Common myeloid progenitor, CD34-positive (primary cell): ENCODE measurements at regions not wholly inside any gene's neighbourhood (a gene's known extent, or its start where the extent isn't known, plus 50 kb on each side); places are given as distances from the start of the nearest gene placed in this dataset.
A peak's percentile ranks its signal among the peaks of the same experiment; 100 is the strongest.

Experiments used
- CTCF ChIA-PET: fragments of 350-600 bp; sonication (Branson Sonifier 250); formaldehyde crosslinking; loops from one replicate; lab custom pipeline; 2021; ENCODE audit warnings: antibody characterized with exemption; lab: Charles Lee
- POLR2A ChIA-PET: fragments of 350-600 bp; sonication (Branson Sonifier 250); formaldehyde crosslinking; loops from one replicate; lab custom pipeline; 2021; ENCODE audit warnings: antibody characterized with exemption; lab: Charles Lee
- DNase-seq, 3 donors: peaks; one replicate each; pipeline versions ENCODE4 v3.0.0 to v3.0.0-alpha.2; 2013
- H3K27ac ChIP-seq, 2 experiments: 1 replicate in 1 of 2; 2 replicates in 1 of 2; pipeline ENCODE4 v1.7.0; 2013; ENCODE audit warnings: inconsistent platforms in 2 of 2, low read length in 2 of 2, mild to moderate bottlenecking in 2 of 2, low read depth in 1 of 2, moderate library complexity in 1 of 2; ENCODE audit not compliant: severe bottlenecking in 2 of 2, insufficient read depth in 1 of 2, poor library complexity in 1 of 2
- H3K27me3 ChIP-seq, 5 experiments: replicated peaks in 2 of 5; 1 replicate in 3 of 5; 2 replicates in 2 of 5; pipeline versions ENCODE4 v1.6.1 to v1.7.0; 2013; ENCODE audit warnings: low read length in 4 of 5, mild to moderate bottlenecking in 2 of 5, moderate library complexity in 2 of 5, inconsistent platforms in 1 of 5; ENCODE audit not compliant: insufficient read depth in 5 of 5, control insufficient read depth in 4 of 5
- H3K36me3 ChIP-seq, 4 experiments: 1 replicate in 2 of 4; 2 replicates in 2 of 4; pipeline versions ENCODE4 v1.6.1 to v1.7.0; 2013; ENCODE audit warnings: low read length in 3 of 4, control low read depth in 1 of 4, mild to moderate bottlenecking in 1 of 4; ENCODE audit not compliant: control insufficient read depth in 4 of 4, insufficient read depth in 4 of 4
- H3K4me1 ChIP-seq, 4 experiments: 1 replicate in 3 of 4; 2 replicates in 1 of 4; pipeline versions ENCODE4 v1.6.1 to v1.7.1; 2013; ENCODE audit warnings: low read length in 3 of 4, mild to moderate bottlenecking in 3 of 4, control low read depth in 1 of 4, inconsistent platforms in 1 of 4, moderate library complexity in 1 of 4; ENCODE audit not compliant: control insufficient read depth in 4 of 4, insufficient read depth in 4 of 4; ENCODE audit errors: control extremely low read depth in 1 of 4
- H3K4me3 ChIP-seq, 7 experiments: 1 replicate in 4 of 7; 2 replicates in 3 of 7; pipeline versions ENCODE4 v1.5.1 to v1.7.0; 2013; ENCODE audit warnings: mild to moderate bottlenecking in 7 of 7, low read length in 6 of 7, moderate library complexity in 6 of 7, inconsistent platforms in 2 of 7, low read depth in 2 of 7, control low read depth in 1 of 7; ENCODE audit not compliant: insufficient read depth in 4 of 7, control insufficient read depth in 1 of 7; ENCODE audit errors: extremely low read depth in 1 of 7
- H3K9me3 ChIP-seq, 5 experiments: 1 replicate in 4 of 5; 2 replicates in 1 of 5; pipeline versions ENCODE4 v1.6.1 to v1.7.1; 2013; ENCODE audit warnings: low read length in 4 of 5, mild to moderate bottlenecking in 2 of 5, inconsistent platforms in 1 of 5, low read depth in 1 of 5, moderate library complexity in 1 of 5; ENCODE audit not compliant: control insufficient read depth in 4 of 5, insufficient read depth in 2 of 5; ENCODE audit errors: control extremely low read depth in 1 of 5
- WGBS: methylation state at CpG from one replicate; pipeline ENCODE4 v1.1.5; 2013; ENCODE audit not compliant: insufficient coverage; 5-methylcytosine and 5-hydroxymethylcytosine counted together

DNA sequence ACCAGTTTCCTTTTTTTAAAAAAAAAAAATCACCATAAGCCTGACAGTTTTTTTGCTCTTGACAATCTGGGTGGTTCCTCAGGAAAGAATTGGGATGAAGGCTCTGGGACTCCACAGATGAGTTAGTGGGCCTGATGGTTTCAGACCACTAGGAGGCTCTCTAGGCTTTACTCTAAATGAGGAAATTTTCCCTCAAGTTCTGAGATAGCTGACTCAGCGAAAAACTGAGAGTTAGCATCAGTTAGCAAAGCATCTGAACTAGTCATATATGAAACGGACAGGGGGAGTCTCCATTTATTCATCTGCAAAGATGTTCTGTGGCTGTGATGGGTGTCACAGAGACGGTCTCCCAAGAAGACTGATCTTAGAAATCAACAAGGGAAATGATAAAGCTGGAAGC lies 314.3 kb upstream of the OR4E1 start:
- no peak overlapping the region for H3K27ac ChIP-seq
- no peaks in the 10 kb centered on the region for H3K36me3 ChIP-seq
- H3K9me3 ChIP-seq, result no peaks in the 10 kb centered on the region
- ChIA-PET CTCF (interaction anchor here (0.6 to 11.1 kb wide), 11 partner anchors 9 to 1414 kb away, joined by 3 to 108 read pairs (median 5); no protein-coding TSS in a partner anchor), POLR2A (no interaction called here)
- no peaks in the 10 kb centered on the region for H3K27me3 ChIP-seq
- H3K4me1 ChIP-seq, result peaks cover 0 to 2% (median 0%) of the 10 kb centered on the region in 4 experiments
- DNase-seq, result peak; percentile 32 to 56 (median 56)
- no peak overlapping the region for H3K4me3 ChIP-seq
- WGBS, result 0% methylated on average over 2 of the region's 3 CpGs

- CTCF ChIA-PET, result interaction anchor here (1.1 kb wide), 1 partner anchor 9 kb away, joined by 6 read pairs; no protein-coding TSS in a partner anchor
- POLR2A ChIA-PET, result no interaction called here
- H3K4me1 ChIP-seq, result peaks cover 0 to 2% (median 0%) of the 10 kb centered on the region in 4 experiments
These were observed 311.5 kb upstream of the OR4E1 start for GRCh38 chr14:21985081-21985480.

DNA sequence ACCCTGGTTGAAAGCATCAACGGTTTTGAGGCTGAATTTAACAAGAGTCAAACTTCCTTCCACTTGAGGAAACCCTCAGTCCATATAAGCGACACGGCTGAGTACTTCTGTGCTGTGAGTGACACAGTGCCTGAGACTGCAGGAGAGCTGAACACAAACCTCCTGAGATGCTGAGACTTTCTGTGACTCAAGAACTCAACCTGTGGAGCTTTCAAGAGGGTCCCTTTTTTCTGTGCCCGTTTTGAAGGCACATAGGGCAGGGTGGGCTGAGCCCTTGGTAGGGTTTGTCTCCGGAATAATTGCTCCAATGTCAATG lies 305.3 kb upstream of the OR4E1 start:
- Histone ChIP-seq H3K9me3 (no peaks in the 10 kb centered on the region), H3K27me3 (no peaks in the 10 kb centered on the region), H3K36me3 (no peaks in the 10 kb centered on the region), H3K27ac (no peak overlapping the region), H3K4me3 (no peak overlapping the region), H3K4me1 (no peaks in the 10 kb centered on the region)
- DNase-seq, result no peak
- CTCF ChIA-PET, result interaction anchor here (0.7 to 5.8 kb wide), 16 partner anchors 12 to 184 kb away, joined by 3 to 108 read pairs (median 6); no protein-coding TSS in a partner anchor
- POLR2A ChIA-PET, result interaction anchor here (0.6 kb wide), 1 partner anchor 30 kb away, joined by 3 read pairs; no protein-coding TSS in a partner anchor
- WGBS, result 52% methylated on average over 5 of the region's 5 CpGs

More at GRCh38 chr14:21985081-21985480, 311.5 kb upstream of the OR4E1 start:
- H3K9me3 ChIP-seq, result no peaks in the 10 kb centered on the region
- H3K27ac ChIP-seq, result no peak overlapping the region
- WGBS, result 50% methylated on average over 2 of the region's 2 CpGs
- H3K27me3 ChIP-seq, result no peaks in the 10 kb centered on the region
- DNase-seq, result no peak
- no peak overlapping the region for H3K4me3 ChIP-seq
- no peaks in the 10 kb centered on the region for H3K36me3 ChIP-seq

DNA sequence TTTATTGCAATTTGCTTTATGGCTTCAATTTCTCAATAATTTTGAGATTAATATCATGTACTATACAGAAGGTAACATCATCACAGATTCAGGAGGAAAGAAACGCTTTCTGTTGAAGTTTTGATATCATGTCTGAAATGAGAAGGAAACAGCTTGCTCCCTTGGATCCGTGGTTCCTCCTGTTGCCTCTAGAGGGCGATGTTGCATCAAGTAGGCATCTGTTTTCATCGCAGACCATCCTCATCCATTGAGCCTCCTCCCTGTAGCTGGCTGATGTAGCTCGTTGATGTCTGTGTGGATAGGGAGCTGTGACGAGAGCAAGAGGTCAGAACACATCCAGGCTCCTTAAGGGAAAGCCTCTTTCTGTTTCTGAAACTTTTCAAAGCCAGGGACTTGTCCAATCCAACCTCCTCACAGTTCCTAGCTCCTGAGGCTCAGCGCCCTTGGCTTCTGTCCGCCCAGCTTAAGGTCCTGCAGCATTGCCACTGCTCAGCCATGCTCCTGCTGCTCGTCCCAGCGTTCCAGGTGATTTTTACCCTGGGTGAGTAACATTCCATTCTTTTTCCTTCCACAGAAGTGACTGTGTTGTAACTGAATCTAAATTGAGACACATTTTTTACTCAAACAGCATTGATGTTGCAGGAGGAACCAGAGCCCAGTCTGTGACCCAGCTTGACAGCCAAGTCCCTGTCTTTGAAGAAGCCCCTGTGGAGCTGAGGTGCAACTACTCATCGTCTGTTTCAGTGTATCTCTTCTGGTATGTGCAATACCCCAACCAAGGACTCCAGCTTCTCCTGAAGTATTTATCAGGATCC lies 304.8 kb upstream of the OR4E1 start:
- H3K27ac ChIP-seq, result no peak overlapping the region
- POLR2A ChIA-PET, result interaction anchor here (0.6 kb wide), 2 partner anchors 31 to 121 kb away, joined by 3 read pairs; no protein-coding TSS in a partner anchor

GRCh38 chr14:21974741-21975140 lies 301.1 kb upstream of the OR4E1 start:
- Histone ChIP-seq H3K4me1 (no peaks in the 10 kb centered on the region), H3K27ac (no peak overlapping the region), H3K27me3 (no peaks in the 10 kb centered on the region), H3K4me3 (no peak overlapping the region), H3K36me3 (no peaks in the 10 kb centered on the region), H3K9me3 (no peaks in the 10 kb centered on the region)
- CTCF ChIA-PET, result interaction anchor here (0.7 to 5.8 kb wide), 5 partner anchors 13 to 116 kb away, joined by 3 to 108 read pairs (median 3); no protein-coding TSS in a partner anchor
- POLR2A ChIA-PET, result interaction anchor here (0.7 kb wide), 1 partner anchor 47 kb away, joined by 3 read pairs; no protein-coding TSS in a partner anchor
- WGBS, result 94% methylated on average over 2 of the region's 2 CpGs
- peak in 1 of 3 donors; percentile 17 for DNase-seq

More for the DNA sequence above, 304.8 kb upstream of the OR4E1 start:
- DNase-seq, result peak; percentile 53 to 78 (median 68)
- Histone ChIP-seq H3K4me3 (no peak overlapping the region), H3K36me3 (no peaks in the 10 kb centered on the region), H3K4me1 (no peaks in the 10 kb centered on the region), H3K9me3 (no peaks in the 10 kb centered on the region), H3K27me3 (no peaks in the 10 kb centered on the region)
- CTCF ChIA-PET, result interaction anchor here (0.6 to 5.8 kb wide), 21 partner anchors 10 to 185 kb away, joined by 3 to 108 read pairs (median 5); no protein-coding TSS in a partner anchor
- WGBS, result 48% methylated on average over 6 of the region's 11 CpGs

GRCh38 chr14:21965042-21965441 lies 291.4 kb upstream of the OR4E1 start:
- no peak overlapping the region for H3K27ac ChIP-seq
- WGBS, result 100% methylated on average over 1 of the region's 1 CpG
- no peaks in the 10 kb centered on the region for H3K36me3 ChIP-seq
- H3K4me1 ChIP-seq, result peaks cover 0 to 2% (median 0%) of the 10 kb centered on the region in 4 experiments
- H3K4me3 ChIP-seq, result no peak overlapping the region
- CTCF ChIA-PET, result no interaction called here
- H3K27me3 ChIP-seq, result no peaks in the 10 kb centered on the region
- DNase-seq, result peak in 1 of 3 donors; percentile 7
- POLR2A ChIA-PET, result no interaction called here
- H3K9me3 ChIP-seq, result no peaks in the 10 kb centered on the region

DNA sequence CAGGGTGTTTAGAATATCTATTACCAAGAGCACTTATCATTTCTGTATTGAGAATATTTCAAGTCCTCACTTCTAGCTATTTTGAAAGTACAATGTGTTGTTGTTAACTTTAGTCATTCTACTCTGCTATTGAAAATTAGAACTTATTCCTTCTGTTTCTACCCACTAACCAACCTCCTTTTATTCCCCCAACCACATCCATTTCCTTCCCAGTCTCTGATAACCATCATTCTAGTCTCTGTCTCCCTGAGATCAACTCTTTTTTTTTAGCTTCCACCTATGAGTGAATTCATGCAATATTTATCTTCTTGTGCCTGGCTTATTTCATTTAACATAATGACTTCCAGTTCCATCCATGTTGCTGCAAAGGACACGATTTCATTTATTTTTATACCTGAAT lies 290.6 kb upstream of the OR4E1 start:
- Histone ChIP-seq H3K27ac (no peak overlapping the region), H3K4me3 (no peak overlapping the region), H3K27me3 (no peaks in the 10 kb centered on the region), H3K9me3 (no peaks in the 10 kb centered on the region), H3K4me1 (peaks cover 0 to 2% (median 0%) of the 10 kb centered on the region in 4 experiments), H3K36me3 (no peaks in the 10 kb centered on the region)
- ChIA-PET CTCF (interaction anchor here (1.7 to 2.1 kb wide), 3 partner anchors 13 to 39 kb away, joined by 5 to 9 read pairs (median 7); no protein-coding TSS in a partner anchor), POLR2A (no interaction called here)
- WGBS, result no CpG with 5 or more reads among the region's 1 CpG
- DNase-seq, result peak in 1 of 3 donors; percentile 7
